ENCODE measurements at regions not wholly inside any gene's neighbourhood (a gene's known extent, or its start where the extent isn't known, plus 50 kb on each side); places are given as distances from the start of the nearest gene placed in this dataset.
A peak's percentile ranks its signal among the peaks of the same experiment; 100 is the strongest.

GRCh38 chr4:158995965-158996364 is 106.9 kb upstream of the RAPGEF2 start (continued):
- no peak for TF ChIP-seq SNAI2 (CRISPR knock-in tag; IDR thresholded peaks at IDR 0.05)
- TF ChIP-seq PPARA (CRISPR knock-in tag; IDR thresholded peaks at IDR 0.05; ENCODE audit: borderline replicate concordance) = no peak
- no peak for TF ChIP-seq GLIS3 (CRISPR knock-in tag; IDR thresholded peaks at IDR 0.05)
- no peak for TF ChIP-seq ZNF8 (CRISPR knock-in tag; IDR thresholded peaks at IDR 0.05)

DNA sequence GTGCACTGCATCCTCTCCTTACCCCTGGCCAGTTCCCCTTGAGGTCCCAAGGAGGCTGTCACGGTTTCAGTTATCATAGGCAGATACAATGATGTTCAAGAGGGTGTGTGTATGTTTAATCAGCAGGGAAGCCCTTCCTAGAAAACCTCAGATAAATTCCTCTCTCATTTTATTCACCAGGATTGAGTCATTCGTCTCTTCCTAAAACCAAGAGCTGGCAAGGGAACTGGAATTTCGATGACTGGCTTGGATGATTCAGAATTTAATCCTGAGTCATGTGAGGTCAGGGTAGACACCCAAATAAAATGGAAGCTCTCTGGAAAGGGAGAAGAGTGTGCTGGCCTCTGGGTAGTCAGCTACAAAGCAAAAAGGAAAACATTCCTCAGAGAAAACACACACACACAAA is 106.2 kb upstream of the RAPGEF2 start:
- peak; percentile 96 for ATAC-seq
- TF ChIP-seq ZFP3 (CRISPR knock-in tag; IDR thresholded peaks at IDR 0.05) = 0 out of 2 replicates have a peak, but pooled peaks have one; percentile 35
- TF ChIP-seq, protein P1, sequence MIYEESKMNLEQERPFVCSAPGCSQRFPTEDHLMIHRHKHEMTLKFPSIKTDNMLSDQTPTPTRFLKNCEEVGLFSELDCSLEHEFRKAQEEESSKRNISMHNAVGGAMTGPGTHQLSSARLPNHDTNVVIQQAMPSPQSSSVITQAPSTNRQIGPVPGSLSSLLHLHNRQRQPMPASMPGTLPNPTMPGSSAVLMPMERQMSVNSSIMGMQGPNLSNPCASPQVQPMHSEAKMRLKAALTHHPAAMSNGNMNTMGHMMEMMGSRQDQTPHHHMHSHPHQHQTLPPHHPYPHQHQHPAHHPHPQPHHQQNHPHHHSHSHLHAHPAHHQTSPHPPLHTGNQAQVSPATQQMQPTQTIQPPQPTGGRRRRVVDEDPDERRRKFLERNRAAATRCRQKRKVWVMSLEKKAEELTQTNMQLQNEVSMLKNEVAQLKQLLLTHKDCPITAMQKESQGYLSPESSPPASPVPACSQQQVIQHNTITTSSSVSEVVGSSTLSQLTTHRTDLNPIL (CRISPR knock-in tag; IDR thresholded peaks at IDR 0.05; ENCODE audit: low read depth) = no peak
- TF ChIP-seq BACH2 (CRISPR knock-in tag; IDR thresholded peaks at IDR 0.05; ENCODE audit: borderline replicate concordance) = no peak
- peak; percentile 62 for TF ChIP-seq ISL1 (CRISPR knock-in tag; IDR thresholded peaks at IDR 0.05)
- no peak for TF ChIP-seq RARB (CRISPR knock-in tag; IDR thresholded peaks at IDR 0.05)
- 0 out of 2 replicates have a peak, but pooled peaks have one; percentile 64 for TF ChIP-seq CSDC2 (CRISPR knock-in tag; IDR thresholded peaks at IDR 0.05)
- TF ChIP-seq ZFP30 (CRISPR knock-in tag; IDR thresholded peaks at IDR 0.05) = no peak
- TF ChIP-seq ARNTL (CRISPR knock-in tag; IDR thresholded peaks at IDR 0.05; ENCODE audit: borderline replicate concordance, low read depth) = no peak
- TF ChIP-seq TOX (CRISPR knock-in tag; IDR thresholded peaks at IDR 0.05; ENCODE audit: borderline replicate concordance) = 0 out of 2 replicates have a peak, but pooled peaks have one; percentile 32

DNA sequence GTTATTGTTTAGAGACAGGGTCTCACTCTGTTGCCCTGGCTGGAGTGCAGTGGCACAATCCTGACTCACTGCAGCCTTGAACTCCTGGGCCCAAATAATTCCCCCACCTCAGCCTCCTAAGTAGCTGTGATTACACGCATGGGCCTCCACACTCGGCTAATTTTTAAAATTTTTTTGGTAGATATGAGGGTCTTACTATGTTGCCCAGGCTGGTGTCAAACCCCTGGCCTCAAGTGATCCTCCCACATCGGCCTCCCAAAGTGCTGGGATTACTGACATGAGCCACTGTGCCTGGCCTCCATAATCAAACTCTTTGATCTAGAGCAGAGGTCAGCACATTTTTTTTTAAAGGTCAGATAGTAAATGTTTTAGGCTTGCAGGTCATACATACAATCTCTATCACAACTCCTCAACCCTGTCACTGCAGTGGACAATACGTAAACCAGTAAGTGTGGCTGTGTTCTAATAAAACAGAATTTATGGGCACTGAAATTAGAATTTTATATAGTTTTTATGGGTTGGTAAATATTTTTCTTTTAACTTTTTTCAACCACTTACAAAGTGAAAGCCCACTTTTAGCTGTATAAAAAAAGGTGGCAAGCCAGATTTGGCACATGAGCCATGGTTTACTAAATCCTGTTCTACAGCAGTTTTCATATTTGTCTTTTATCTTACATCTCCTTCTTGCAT is 105.1 kb upstream of the RAPGEF2 start:
- no peak for ATAC-seq
- TF ChIP-seq SNAI2 (CRISPR knock-in tag; IDR thresholded peaks at IDR 0.05) (no peak), ZFP3 (CRISPR knock-in tag; IDR thresholded peaks at IDR 0.05) (no peak), TCF4 (CRISPR knock-in tag; IDR thresholded peaks at IDR 0.05; ENCODE audit: borderline replicate concordance) (no peak), GLIS3 (CRISPR knock-in tag; IDR thresholded peaks at IDR 0.05) (no peak)
- TF ChIP-seq, protein P2, sequence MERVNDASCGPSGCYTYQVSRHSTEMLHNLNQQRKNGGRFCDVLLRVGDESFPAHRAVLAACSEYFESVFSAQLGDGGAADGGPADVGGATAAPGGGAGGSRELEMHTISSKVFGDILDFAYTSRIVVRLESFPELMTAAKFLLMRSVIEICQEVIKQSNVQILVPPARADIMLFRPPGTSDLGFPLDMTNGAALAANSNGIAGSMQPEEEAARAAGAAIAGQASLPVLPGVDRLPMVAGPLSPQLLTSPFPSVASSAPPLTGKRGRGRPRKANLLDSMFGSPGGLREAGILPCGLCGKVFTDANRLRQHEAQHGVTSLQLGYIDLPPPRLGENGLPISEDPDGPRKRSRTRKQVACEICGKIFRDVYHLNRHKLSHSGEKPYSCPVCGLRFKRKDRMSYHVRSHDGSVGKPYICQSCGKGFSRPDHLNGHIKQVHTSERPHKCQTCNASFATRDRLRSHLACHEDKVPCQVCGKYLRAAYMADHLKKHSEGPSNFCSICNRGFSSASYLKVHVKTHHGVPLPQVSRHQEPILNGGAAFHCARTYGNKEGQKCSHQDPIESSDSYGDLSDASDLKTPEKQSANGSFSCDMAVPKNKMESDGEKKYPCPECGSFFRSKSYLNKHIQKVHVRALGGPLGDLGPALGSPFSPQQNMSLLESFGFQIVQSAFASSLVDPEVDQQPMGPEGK (CRISPR knock-in tag; IDR thresholded peaks at IDR 0.05; ENCODE audit: borderline replicate concordance) = no peak

DNA sequence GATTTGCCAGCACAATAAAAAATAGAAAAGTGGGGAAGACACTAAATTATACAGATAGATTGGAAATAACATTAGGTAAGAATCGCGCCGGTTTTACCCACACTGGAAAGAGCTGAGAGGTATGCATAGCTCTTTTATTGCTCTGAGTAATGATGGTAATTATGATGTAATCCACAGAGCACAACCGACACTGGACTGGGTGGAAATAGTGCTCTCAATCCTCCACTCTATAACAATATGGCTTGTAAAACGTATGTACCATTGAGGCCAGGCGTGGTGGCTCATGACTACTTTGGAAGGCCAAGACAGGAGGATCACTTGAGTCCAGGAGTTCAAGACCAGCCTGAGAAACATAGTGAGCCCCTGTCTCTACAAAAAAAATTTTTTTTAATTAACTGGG is 104.3 kb upstream of the RAPGEF2 start:
- no peak for ATAC-seq
- no peak for TF ChIP-seq TCF4 (CRISPR knock-in tag; IDR thresholded peaks at IDR 0.05; ENCODE audit: borderline replicate concordance)

- ATAC-seq = no peak
Measured at GRCh38 chr4:158999166-158999682, 103.7 kb upstream of the RAPGEF2 start.

GRCh38 chr4:158999849-159000248 is 103.0 kb upstream of the RAPGEF2 start:
- no peak for TF ChIP-seq RARB (CRISPR knock-in tag; IDR thresholded peaks at IDR 0.05)
- no peak for TF ChIP-seq OSR1 (CRISPR knock-in tag; IDR thresholded peaks at IDR 0.05)
- no peak for TF ChIP-seq TOX (CRISPR knock-in tag; IDR thresholded peaks at IDR 0.05; ENCODE audit: borderline replicate concordance)
- no peak for TF ChIP-seq GLIS3 (CRISPR knock-in tag; IDR thresholded peaks at IDR 0.05)
- no peak for TF ChIP-seq PPARA (CRISPR knock-in tag; IDR thresholded peaks at IDR 0.05; ENCODE audit: borderline replicate concordance)
- TF ChIP-seq ZFP30 (CRISPR knock-in tag; IDR thresholded peaks at IDR 0.05) = no peak
- no peak for TF ChIP-seq TCF4 (CRISPR knock-in tag; IDR thresholded peaks at IDR 0.05; ENCODE audit: borderline replicate concordance)
- no peak for TF ChIP-seq ARNTL (CRISPR knock-in tag; IDR thresholded peaks at IDR 0.05; ENCODE audit: borderline replicate concordance, low read depth)
- TF ChIP-seq, protein P1 (CRISPR knock-in tag; IDR thresholded peaks at IDR 0.05; ENCODE audit: low read depth) = no peak
- TF ChIP-seq, protein P3, sequence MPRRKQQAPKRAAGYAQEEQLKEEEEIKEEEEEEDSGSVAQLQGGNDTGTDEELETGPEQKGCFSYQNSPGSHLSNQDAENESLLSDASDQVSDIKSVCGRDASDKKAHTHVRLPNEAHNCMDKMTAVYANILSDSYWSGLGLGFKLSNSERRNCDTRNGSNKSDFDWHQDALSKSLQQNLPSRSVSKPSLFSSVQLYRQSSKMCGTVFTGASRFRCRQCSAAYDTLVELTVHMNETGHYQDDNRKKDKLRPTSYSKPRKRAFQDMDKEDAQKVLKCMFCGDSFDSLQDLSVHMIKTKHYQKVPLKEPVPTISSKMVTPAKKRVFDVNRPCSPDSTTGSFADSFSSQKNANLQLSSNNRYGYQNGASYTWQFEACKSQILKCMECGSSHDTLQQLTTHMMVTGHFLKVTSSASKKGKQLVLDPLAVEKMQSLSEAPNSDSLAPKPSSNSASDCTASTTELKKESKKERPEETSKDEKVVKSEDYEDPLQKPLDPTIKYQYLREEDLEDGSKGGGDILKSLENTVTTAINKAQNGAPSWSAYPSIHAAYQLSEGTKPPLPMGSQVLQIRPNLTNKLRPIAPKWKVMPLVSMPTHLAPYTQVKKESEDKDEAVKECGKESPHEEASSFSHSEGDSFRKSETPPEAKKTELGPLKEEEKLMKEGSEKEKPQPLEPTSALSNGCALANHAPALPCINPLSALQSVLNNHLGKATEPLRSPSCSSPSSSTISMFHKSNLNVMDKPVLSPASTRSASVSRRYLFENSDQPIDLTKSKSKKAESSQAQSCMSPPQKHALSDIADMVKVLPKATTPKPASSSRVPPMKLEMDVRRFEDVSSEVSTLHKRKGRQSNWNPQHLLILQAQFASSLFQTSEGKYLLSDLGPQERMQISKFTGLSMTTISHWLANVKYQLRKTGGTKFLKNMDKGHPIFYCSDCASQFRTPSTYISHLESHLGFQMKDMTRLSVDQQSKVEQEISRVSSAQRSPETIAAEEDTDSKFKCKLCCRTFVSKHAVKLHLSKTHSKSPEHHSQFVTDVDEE (CRISPR knock-in tag; IDR thresholded peaks at IDR 0.05) = no peak
- TF ChIP-seq, protein P2 (CRISPR knock-in tag; IDR thresholded peaks at IDR 0.05; ENCODE audit: borderline replicate concordance) = no peak
- TF ChIP-seq ZNF8 (CRISPR knock-in tag; IDR thresholded peaks at IDR 0.05) = no peak
- no peak for ATAC-seq

More at GRCh38 chr4:158999166-158999682, 103.7 kb upstream of the RAPGEF2 start:
- no peak for TF ChIP-seq RARB (CRISPR knock-in tag; IDR thresholded peaks at IDR 0.05)
- no peak; the same call in 1 of the 2 replicates for TF ChIP-seq ISL1 (CRISPR knock-in tag; IDR thresholded peaks at IDR 0.05)
- no peak for TF ChIP-seq OSR1 (CRISPR knock-in tag; IDR thresholded peaks at IDR 0.05)

All from SK-N-SH treated with all-trans-retinoic acid at 6 μM for 48 hours (cell line).